Medulla oblongata (tissue), 1 donor: ENCODE measurements at regions not wholly inside any gene's neighbourhood (a gene's known extent, or its start where the extent isn't known, plus 50 kb on each side); places are given as distances from the start of the nearest gene placed in this dataset.
A peak's percentile ranks its signal among the peaks of the same experiment; 100 is the strongest.
"Not testable (repeated sequence)": the region's sequence is repeated elsewhere in the genome, so short reads cannot be mapped to it uniquely, and the experiment has no call there.

Experiments used
- DNase-seq: peaks from one replicate; pipeline ENCODE4 v3.0.0-alpha.2; 2015; ENCODE audit errors: extremely low spot score

- DNase-seq, result no peak
Measured at GRCh38 chr16:26386096-26386495, 680.6 kb upstream of the C16orf82 start.

GRCh38 chr16:26391833-26392232 lies 674.9 kb upstream of the C16orf82 start:
- DNase-seq, result no peak

GRCh38 chr16:26394409-26394808 lies 672.3 kb upstream of the C16orf82 start:
- no peak for DNase-seq

GRCh38 chr16:26395700-26396099 lies 671.0 kb upstream of the C16orf82 start:
- DNase-seq, result no peak

- no peak for DNase-seq
Measured at GRCh38 chr16:26396511-26397235, 670.1 kb upstream of the C16orf82 start.

- no peak for DNase-seq
Measured at GRCh38 chr16:26413780-26414179, 652.9 kb upstream of the C16orf82 start.

- not testable (repeated sequence) for DNase-seq
Measured at GRCh38 chr16:26419458-26419857, 647.3 kb upstream of the C16orf82 start.

- DNase-seq, result no peak
Measured at GRCh38 chr16:26430618-26431017, 636.1 kb upstream of the C16orf82 start.

GRCh38 chr16:26433807-26434206 lies 632.9 kb upstream of the C16orf82 start:
- DNase-seq, result no peak

GRCh38 chr16:26441178-26441577 lies 625.5 kb upstream of the C16orf82 start:
- DNase-seq, result no peak

GRCh38 chr16:26442321-26442720 lies 624.4 kb upstream of the C16orf82 start:
- no peak for DNase-seq

- DNase-seq, result no peak
Measured at GRCh38 chr16:26447570-26447969, 619.2 kb upstream of the C16orf82 start.

- DNase-seq, result no peak
Measured at GRCh38 chr16:26453215-26453614, 613.5 kb upstream of the C16orf82 start.

- no peak for DNase-seq
Measured at GRCh38 chr16:26454102-26454501, 612.6 kb upstream of the C16orf82 start.

- DNase-seq, result no peak
Measured at GRCh38 chr16:26456074-26456473, 610.7 kb upstream of the C16orf82 start.

- no peak for DNase-seq
Measured at GRCh38 chr16:26457095-26457494, 609.6 kb upstream of the C16orf82 start.

- no peak for DNase-seq
Measured at GRCh38 chr16:26457882-26458281, 608.8 kb upstream of the C16orf82 start.

- no peak for DNase-seq
Measured at GRCh38 chr16:26464576-26465266, 602.0 kb upstream of the C16orf82 start.

GRCh38 chr16:26474405-26474804 lies 592.3 kb upstream of the C16orf82 start:
- not testable (repeated sequence) for DNase-seq

- peak; percentile 2 for DNase-seq
Measured at GRCh38 chr16:26475596-26475995, 591.1 kb upstream of the C16orf82 start.

- DNase-seq, result no peak
Measured at GRCh38 chr16:26491101-26491670, 575.5 kb upstream of the C16orf82 start.

- no peak for DNase-seq
Measured at GRCh38 chr16:26491962-26492361, 574.8 kb upstream of the C16orf82 start.

GRCh38 chr16:26493751-26494150 lies 573.0 kb upstream of the C16orf82 start:
- DNase-seq, result no peak
